ENCODE measurements at regions not wholly inside any gene's neighbourhood (a gene's known extent, or its start where the extent isn't known, plus 50 kb on each side); places are given as distances from the start of the nearest gene placed in this dataset.

DNA sequence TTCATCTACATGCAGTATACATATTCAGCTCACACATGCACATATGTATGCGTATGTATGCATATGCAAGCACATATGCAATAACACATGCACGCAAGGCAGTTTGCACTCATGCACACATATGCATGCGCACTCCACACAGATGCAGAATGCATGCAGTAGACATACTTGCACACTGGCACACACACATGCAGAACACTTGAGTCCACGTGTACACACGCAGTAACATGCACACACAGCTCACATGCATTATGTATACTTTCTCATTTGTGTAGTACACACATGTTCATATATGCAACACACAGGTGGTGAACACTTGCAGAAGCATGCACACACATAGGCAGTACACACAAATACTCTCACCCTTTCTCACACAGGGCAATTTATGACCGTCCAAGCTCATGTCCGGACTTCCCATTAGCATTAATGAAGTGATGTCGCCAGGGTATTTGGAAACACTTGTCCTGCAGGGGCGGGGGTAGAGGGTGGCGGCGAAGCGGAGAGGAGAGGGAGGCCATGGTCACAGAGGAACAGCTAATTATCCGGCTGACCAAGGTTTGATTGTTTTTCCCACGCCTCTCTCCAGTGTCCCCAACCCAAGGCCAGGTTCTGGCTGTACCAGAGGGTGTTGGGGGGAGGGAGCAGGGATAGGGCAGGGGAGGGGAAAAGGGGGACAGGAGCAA lies 91.3 kb downstream of the VEGFA start:
- ATAC-seq = no peak
- TF ChIP-seq CTCF (IDR thresholded peaks at IDR 0.05 in 4 of 5, conservative IDR thresholded peaks at IDR 0.05 in 1 of 5) (no peak), POLR2A (IDR thresholded peaks at IDR 0.05) (no peak)
- Histone ChIP-seq H3K27ac (no peak overlapping the region), H3K4me1 (no peaks in the 10 kb centered on the region), H3K36me3 (no peaks in the 10 kb centered on the region), H3K27me3 (no peaks in the 10 kb centered on the region), H3K4me3 (no peak overlapping the region), H3K9me3 (no peaks in the 10 kb centered on the region)
- no peak for DNase-seq
- intact Hi-C loops (cut with DNase I; ENCODE audit: low total_unique reads) = no loop called here
- in situ Hi-C loops (cut with MboI; ENCODE audit: low sequenced_read_pairs in 4 of 4) = no loop called here

DNA sequence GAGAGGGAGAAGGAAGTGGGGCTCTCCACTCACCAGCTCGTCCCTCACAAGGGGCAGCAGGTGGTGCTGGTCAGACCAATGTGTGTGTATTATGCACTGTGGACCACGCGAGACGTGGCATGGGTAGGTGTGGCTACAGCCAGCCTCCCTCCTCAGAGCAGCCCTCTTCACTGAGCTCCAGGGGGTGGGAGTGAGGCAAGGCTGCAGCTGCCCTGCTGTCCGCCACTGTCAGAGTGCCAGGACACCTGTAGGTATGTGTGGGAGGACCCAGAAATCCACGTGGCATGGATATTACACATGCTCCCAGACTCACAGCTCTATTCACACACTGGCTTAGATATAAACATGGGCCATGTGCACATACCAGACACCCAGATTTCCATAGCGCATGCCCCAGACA lies 90.3 kb downstream of the VEGFA start:
- Histone ChIP-seq H3K9me3 (no peaks in the 10 kb centered on the region), H3K4me3 (no peak overlapping the region), H3K36me3 (no peaks in the 10 kb centered on the region), H3K27me3 (no peaks in the 10 kb centered on the region), H3K27ac (no peak overlapping the region), H3K4me1 (no peaks in the 10 kb centered on the region)
- DNase-seq = no peak
- TF ChIP-seq POLR2A (IDR thresholded peaks at IDR 0.05) = no peak
- no peak for TF ChIP-seq CTCF (IDR thresholded peaks at IDR 0.05 in 4 of 5, conservative IDR thresholded peaks at IDR 0.05 in 1 of 5)
- in situ Hi-C loops (cut with MboI; ENCODE audit: low sequenced_read_pairs in 4 of 4) = no loop called here
- ATAC-seq = no peak
- intact Hi-C loops (cut with DNase I; ENCODE audit: low total_unique reads) = no loop called here

DNA sequence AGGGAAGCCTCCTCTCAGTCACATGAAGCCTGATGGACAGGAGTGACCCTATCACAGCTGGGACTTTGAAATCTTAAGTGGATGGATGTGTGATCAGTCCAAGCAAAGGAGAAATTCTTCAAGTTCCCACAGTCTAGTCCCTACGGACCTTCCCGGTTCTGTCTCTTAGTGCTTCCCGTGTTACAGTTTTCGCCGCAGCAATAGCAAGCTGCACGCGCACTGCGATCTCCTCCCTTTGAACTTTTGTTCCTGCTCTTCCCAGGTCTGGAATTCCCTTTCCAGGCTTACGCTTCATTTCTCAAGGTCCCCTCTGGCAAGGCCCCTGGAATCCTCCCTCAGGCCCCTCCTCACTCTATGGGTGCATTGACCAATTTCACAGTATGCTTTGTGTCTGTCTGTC lies 89.2 kb downstream of the VEGFA start:
- intact Hi-C loops (cut with DNase I; ENCODE audit: low total_unique reads) = loop anchor here (10.0 kb wide), 1 partner anchor 186 kb away; no protein-coding TSS in a partner anchor

DNA sequence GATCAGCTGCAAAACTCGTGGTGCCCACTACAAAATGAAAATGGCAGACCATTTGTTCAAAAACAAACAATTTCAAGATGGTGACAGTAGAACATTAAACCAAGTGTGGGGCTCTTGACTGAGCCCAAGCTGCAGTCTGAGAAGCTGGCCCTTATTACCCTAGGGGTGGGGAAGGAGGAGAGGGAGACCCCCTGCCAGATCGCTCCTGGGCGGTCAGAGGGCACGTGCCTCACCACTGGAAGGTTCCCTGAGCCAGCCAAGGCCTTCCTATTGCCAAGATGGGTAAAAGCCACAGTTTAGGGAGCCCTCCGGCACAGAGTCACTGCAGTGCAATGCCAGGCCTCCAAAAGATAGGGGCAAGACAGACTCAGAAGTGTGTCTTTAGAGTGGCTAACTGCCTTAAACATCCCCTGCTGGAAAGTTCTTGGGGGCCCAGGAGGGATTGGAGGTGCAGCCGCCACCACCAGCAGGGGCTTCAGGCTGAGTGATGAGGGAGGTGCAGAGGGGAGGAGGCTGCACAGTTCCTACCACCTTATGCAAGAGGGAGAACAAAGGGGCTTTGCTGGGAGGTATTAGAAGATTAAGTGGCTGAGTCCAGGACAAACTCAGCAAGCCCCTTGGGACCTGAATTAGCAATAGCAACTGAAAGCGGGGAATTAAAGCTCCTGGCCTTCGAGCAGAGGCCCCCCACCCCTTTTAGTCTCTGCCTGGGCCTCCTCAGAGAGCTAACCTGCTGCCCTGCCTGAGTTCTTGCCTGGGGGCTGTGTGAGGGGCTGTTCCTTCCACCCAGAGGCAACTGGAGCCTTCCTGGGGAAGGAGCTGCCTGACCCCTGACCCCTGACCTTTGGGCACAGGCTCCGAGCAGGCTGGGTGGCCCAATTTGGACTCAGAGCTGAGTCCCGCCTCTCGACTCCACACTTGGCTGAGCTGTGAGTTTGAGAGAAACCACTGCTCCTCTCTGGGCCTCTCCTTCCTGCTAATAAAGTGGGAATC lies 88.4 kb downstream of the VEGFA start:
- H3K4me1 ChIP-seq = no peaks in the 10 kb centered on the region
- H3K4me3 ChIP-seq = no peak overlapping the region
- no peak for TF ChIP-seq POLR2A (IDR thresholded peaks at IDR 0.05)
- TF ChIP-seq CTCF (IDR thresholded peaks at IDR 0.05 in 4 of 5, conservative IDR thresholded peaks at IDR 0.05 in 1 of 5) = no peak
- no peaks in the 10 kb centered on the region for H3K36me3 ChIP-seq
- in situ Hi-C loops (cut with MboI; ENCODE audit: low sequenced_read_pairs in 4 of 4) (no loop called here), intact Hi-C loops (cut with DNase I; ENCODE audit: low total_unique reads) (loop anchor here (10.0 kb wide), 1 partner anchor 186 kb away; no protein-coding TSS in a partner anchor)
- ATAC-seq (no peak), DNase-seq (no peak)
- no peaks in the 10 kb centered on the region for H3K27me3 ChIP-seq
- no peaks in the 10 kb centered on the region for H3K9me3 ChIP-seq
- H3K27ac ChIP-seq = no peak overlapping the region

More for the DNA sequence above, 89.2 kb downstream of the VEGFA start:
- Histone ChIP-seq H3K36me3 (no peaks in the 10 kb centered on the region), H3K27me3 (no peaks in the 10 kb centered on the region), H3K27ac (no peak overlapping the region), H3K4me3 (no peak overlapping the region), H3K4me1 (no peaks in the 10 kb centered on the region), H3K9me3 (no peaks in the 10 kb centered on the region)
- no peak for TF ChIP-seq POLR2A (IDR thresholded peaks at IDR 0.05)
- no peak for TF ChIP-seq CTCF (IDR thresholded peaks at IDR 0.05 in 4 of 5, conservative IDR thresholded peaks at IDR 0.05 in 1 of 5)
- ATAC-seq (no peak), DNase-seq (no peak)
- in situ Hi-C loops (cut with MboI; ENCODE audit: low sequenced_read_pairs in 4 of 4) = no loop called here
